ENCODE measurements at regions not wholly inside any gene's neighbourhood (a gene's known extent, or its start where the extent isn't known, plus 50 kb on each side); places are given as distances from the start of the nearest gene placed in this dataset.
"Not testable (repeated sequence)": the region's sequence is repeated elsewhere in the genome, so short reads cannot be mapped to it uniquely, and the experiment has no call there.

DNA sequence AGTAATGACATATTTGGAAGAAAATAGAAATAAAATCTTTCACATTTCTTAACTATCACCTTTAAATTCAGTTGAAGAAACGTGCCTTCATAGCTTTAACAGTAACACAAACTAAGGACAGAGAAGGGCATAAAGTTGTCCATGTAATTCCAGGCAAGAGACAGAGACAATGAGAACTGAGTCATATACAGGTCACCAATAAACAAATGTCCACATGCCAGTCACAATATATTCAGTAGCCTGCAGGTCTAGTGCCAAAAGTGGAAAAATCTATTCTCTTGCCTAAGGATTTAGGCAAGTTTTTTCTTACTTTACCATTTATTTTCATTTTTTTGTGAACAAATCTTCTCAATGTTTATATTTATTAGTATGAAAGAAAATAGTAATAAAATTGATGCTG is 1711.5 kb upstream of the NUDT12 start:
- FAIRE-seq = no peak

DNA sequence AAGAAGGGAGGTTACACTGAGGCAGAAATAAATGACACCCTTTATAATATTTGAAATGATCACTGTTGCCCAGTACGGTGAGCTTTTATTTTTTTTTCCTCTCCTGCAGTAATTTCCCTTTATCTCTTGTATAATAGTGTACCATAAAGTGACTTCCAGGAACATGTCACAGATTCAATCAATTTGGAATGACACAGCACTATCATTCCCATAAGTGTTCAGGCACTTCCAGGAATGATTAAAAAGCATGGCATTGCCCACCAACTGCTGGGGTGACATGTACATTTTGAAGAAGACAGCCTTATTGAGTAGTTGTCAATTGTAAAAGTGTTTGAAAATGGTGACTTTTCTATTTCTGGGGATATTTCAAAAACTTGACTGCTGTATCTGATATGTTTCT is 1700.9 kb upstream of the NUDT12 start:
- no peak for FAIRE-seq

- no peak for FAIRE-seq
Measured at GRCh38 chr5:105259581-105260217, 1697.1 kb upstream of the NUDT12 start.

GRCh38 chr5:105238561-105238960 is 1676.0 kb upstream of the NUDT12 start:
- FAIRE-seq = no peak

GRCh38 chr5:105230516-105231157 is 1668.0 kb upstream of the NUDT12 start:
- FAIRE-seq = no peak

- no peak for FAIRE-seq
Measured at GRCh38 chr5:105218018-105218417, 1655.4 kb upstream of the NUDT12 start.

- no peak for FAIRE-seq
Measured at GRCh38 chr5:105213078-105213477, 1650.5 kb upstream of the NUDT12 start.

GRCh38 chr5:105207066-105207465 is 1644.5 kb upstream of the NUDT12 start:
- no peak for FAIRE-seq

DNA sequence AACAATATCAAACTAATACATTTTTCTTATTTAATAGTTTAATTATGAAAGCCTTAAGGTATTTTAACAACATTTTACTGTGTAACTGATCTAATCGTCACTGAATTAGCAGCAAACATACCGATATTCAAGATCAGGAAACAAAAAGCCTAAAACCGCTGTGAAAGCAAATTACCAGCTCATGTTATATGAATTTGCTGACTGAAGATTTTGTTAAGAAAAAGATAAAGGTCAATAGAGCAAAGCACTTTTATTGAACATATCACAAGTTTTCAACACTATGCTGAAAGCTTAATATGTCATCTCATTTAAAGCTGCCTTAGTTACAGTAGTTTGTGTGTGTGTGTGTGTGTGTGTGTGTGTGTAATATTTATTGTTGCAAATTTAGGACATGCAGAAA is 1634.9 kb upstream of the NUDT12 start:
- peak; percentile 45 for FAIRE-seq

DNA sequence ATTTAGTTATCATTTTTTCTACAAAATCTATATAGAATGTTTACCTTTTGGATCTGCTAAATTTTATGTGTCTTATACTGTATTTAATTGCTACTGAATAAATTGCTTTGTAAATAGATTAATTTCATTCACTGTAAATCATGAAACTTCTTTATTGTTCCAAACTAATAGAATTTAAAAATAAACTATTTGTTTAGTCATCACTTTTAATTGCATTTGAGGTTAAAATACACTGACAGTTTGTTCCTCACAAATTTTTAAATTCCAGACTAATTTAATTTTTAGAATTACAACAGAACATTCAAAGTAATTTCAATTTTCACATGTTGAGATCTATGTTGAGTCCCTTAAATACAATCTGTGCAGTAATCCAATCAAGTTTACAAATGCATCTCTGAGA is 1633.2 kb upstream of the NUDT12 start:
- peak; percentile 77 for FAIRE-seq

- no peak for FAIRE-seq
Measured at GRCh38 chr5:105172918-105173317, 1610.3 kb upstream of the NUDT12 start.

- FAIRE-seq = no peak
Measured at GRCh38 chr5:105168806-105169205, 1606.2 kb upstream of the NUDT12 start.

DNA sequence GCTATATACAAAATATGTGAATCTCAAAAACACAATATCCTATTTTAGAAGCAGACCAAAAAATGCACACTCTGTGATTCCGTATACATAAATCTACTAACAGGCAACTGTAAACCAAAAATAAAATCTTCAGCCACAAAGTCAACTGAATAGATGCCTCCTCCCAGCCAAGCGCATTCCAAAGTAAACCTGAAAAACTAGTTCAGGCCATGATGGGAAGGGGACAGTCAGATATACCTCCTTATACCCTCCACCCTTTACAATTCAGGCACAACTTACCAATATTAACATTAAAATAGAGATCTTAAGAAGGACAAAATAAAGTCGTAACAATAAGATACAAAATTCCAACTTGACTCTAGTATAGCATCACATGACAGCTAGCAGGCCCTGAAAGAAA is 1604.5 kb upstream of the NUDT12 start:
- FAIRE-seq = no peak

- FAIRE-seq = no peak
Measured at GRCh38 chr5:105163547-105163946, 1601.0 kb upstream of the NUDT12 start.

DNA sequence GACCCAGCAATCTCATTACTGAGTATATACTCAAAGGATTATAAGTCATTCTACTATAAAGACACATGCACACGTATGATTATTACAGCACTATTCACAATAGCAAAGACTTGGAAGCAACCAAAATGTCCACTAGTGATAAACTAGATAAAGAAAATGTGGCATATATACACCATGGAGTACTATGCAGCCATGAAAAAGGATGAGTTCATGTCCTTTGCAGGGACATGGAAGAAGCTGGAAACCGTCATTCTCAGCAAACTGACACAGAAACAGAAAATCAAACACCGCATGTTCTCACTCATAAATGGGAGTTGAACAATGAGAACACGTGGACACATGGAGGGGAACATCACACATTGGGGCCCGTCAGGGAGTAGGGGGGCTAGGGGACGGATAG is 1600.0 kb upstream of the NUDT12 start:
- FAIRE-seq = not testable (repeated sequence)

GRCh38 chr5:105158526-105158925 is 1595.9 kb upstream of the NUDT12 start:
- FAIRE-seq = no peak

DNA sequence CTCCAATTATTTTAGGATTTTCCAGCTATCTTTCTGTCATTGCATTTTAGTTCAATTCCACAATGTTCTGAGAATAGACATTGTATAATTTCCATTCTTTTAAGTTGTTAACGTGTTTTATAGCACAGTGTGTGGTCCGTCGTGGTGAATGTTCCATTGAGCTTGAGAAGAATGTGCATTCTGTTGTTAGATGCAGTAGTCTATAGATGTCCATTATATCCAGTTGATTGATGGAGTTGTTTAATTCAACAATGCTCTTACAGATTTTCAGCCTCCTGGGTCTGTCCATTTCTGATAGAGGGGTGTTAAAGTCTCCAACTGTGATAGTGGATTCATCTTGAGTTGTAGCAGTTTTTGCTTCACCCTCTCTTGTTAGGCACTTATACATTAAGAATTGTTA is 1587.7 kb upstream of the NUDT12 start:
- no peak for FAIRE-seq

- FAIRE-seq = no peak
Measured at GRCh38 chr5:105146867-105147266, 1584.3 kb upstream of the NUDT12 start.

GRCh38 chr5:105145152-105145551 is 1582.6 kb upstream of the NUDT12 start:
- no peak for FAIRE-seq

- FAIRE-seq = no peak
Measured at GRCh38 chr5:105134328-105134727, 1571.7 kb upstream of the NUDT12 start.

GRCh38 chr5:105133087-105133486 is 1570.5 kb upstream of the NUDT12 start:
- FAIRE-seq = no peak

DNA sequence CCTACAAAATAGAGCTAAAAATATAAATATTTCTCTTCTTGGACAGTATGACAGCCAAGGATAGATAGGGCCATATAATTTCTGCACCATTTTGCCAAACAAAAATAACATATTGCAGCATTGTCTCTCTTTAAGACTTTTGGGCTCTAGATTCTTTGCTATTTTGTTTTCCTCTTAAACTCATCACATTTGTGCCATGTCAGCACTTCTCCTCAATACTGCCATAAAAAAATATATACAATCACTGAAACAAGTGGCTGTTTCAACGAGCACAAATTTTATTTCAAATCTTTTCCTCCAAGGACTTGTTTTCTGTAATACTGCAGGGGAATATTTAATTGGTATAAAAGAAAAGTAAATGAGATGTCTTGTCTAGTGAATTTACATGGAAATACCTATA is 1570.0 kb upstream of the NUDT12 start:
- no peak for FAIRE-seq

GRCh38 chr5:105131045-105131444 is 1568.5 kb upstream of the NUDT12 start:
- no peak for FAIRE-seq

- no peak for FAIRE-seq
Measured at GRCh38 chr5:105101577-105101976, 1539.0 kb upstream of the NUDT12 start.

DNA sequence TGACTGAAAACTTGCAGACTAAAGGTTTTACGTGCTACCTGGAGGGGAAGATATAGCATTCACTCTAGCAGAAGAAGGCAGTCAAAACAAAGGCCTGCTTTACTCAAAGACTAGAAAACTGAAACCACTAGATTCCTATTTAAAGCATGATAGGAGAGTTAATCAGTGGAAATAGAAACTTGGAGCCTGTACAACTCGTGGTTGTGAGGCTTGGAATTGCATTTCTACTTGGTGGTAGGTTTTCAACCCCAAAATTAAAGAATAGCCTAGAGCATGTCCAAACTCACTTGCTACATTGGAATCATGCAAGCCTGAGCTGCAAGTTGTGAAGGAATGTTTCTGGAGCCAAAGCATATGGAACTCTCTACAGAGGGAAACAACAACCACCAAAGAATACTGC is 1526.4 kb upstream of the NUDT12 start:
- FAIRE-seq = no peak

Measured in colon (tissue), 2 donors.